ENCODE measurements at regions not wholly inside any gene's neighbourhood (a gene's known extent, or its start where the extent isn't known, plus 50 kb on each side); places are given as distances from the start of the nearest gene placed in this dataset.

- WGBS, 2 donors = 60 to 65% methylated on average over 2 of the region's 2 CpGs
- intact Hi-C loops (cut with DNase I) = no loop called here
These were observed 213.7 kb downstream of the PDCD6IP start for GRCh38 chr3:34012102-34012461.

GRCh38 chr3:34013818-34014570 lies 215.6 kb downstream of the PDCD6IP start:
- intact Hi-C loops (cut with DNase I) = no loop called here
- WGBS, 2 donors = 85 to 88% methylated on average over 6 of the region's 6 CpGs
- no peak for DNase-seq
- Histone ChIP-seq H3K9me3 (no peaks in the 10 kb centered on the region), H3K27ac (no peak overlapping the region), H3K4me3 (replicated peaks in 1 of 3) (no peak overlapping the region), H3K36me3 (no peaks in the 10 kb centered on the region), H3K4me1 (no peaks in the 10 kb centered on the region), H3K27me3 (no peaks in the 10 kb centered on the region)
- no peak for TF ChIP-seq POLR2A (IDR thresholded peaks at IDR 0.05)
- TF ChIP-seq, protein P1, sequence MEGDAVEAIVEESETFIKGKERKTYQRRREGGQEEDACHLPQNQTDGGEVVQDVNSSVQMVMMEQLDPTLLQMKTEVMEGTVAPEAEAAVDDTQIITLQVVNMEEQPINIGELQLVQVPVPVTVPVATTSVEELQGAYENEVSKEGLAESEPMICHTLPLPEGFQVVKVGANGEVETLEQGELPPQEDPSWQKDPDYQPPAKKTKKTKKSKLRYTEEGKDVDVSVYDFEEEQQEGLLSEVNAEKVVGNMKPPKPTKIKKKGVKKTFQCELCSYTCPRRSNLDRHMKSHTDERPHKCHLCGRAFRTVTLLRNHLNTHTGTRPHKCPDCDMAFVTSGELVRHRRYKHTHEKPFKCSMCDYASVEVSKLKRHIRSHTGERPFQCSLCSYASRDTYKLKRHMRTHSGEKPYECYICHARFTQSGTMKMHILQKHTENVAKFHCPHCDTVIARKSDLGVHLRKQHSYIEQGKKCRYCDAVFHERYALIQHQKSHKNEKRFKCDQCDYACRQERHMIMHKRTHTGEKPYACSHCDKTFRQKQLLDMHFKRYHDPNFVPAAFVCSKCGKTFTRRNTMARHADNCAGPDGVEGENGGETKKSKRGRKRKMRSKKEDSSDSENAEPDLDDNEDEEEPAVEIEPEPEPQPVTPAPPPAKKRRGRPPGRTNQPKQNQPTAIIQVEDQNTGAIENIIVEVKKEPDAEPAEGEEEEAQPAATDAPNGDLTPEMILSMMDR (IDR thresholded peaks at IDR 0.05) = no peak

More at GRCh38 chr3:34012102-34012461, 213.7 kb downstream of the PDCD6IP start:
- no peak for DNase-seq
- Histone ChIP-seq H3K4me1 (no peaks in the 10 kb centered on the region), H3K27me3 (no peaks in the 10 kb centered on the region), H3K9me3 (no peaks in the 10 kb centered on the region), H3K4me3 (replicated peaks in 1 of 3) (no peak overlapping the region), H3K36me3 (no peaks in the 10 kb centered on the region), H3K27ac (no peak overlapping the region)
- TF ChIP-seq, protein P1 (IDR thresholded peaks at IDR 0.05) = no peak
- no peak for TF ChIP-seq POLR2A (IDR thresholded peaks at IDR 0.05)

- intact Hi-C loops (cut with DNase I) = no loop called here
These were observed 217.0 kb downstream of the PDCD6IP start for GRCh38 chr3:34015204-34016142.

DNA sequence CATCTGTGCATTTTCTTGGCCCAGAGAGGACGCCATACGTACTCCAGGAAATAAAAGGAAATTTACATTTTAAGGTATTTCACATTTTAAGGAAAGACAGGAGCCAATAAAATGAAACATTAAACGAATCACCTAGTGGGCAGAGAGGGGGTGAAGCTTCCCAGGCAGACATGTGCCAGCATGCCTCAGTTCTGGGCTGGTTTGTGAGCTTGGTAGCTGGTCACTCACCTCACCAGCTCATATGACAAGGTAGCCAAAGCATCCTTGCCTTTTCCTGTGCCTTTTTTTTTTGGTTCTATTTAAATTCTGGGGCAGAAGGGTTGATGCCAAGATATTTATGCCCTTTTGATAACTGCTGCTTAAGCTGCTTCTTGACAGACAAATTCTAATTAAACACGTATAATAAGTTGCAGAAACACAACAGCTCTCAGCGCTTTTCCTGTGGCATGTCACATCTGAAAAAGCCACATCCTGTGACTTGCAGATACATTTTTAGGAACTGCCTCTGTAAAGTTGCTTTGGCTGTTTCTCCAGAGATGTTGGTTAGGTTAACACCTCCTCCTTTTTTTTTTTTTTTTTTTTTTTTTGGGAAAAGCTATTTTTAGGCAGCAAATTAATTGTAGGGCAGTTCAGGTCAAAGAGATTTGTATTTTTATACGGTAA lies 218.6 kb downstream of the PDCD6IP start:
- Histone ChIP-seq H3K27me3 (no peaks in the 10 kb centered on the region), H3K27ac (no peak overlapping the region), H3K4me3 (replicated peaks in 1 of 3) (no peak overlapping the region), H3K4me1 (no peaks in the 10 kb centered on the region), H3K36me3 (no peaks in the 10 kb centered on the region), H3K9me3 (no peaks in the 10 kb centered on the region)
- 77 to 84% methylated on average over 6 of the region's 6 CpGs for WGBS, 2 donors
- intact Hi-C loops (cut with DNase I) = no loop called here
- no peak for DNase-seq
- TF ChIP-seq, protein P1 (IDR thresholded peaks at IDR 0.05) = no peak
- no peak for TF ChIP-seq POLR2A (IDR thresholded peaks at IDR 0.05)

More at GRCh38 chr3:34015204-34016142, 217.0 kb downstream of the PDCD6IP start:
- no peak for TF ChIP-seq POLR2A (IDR thresholded peaks at IDR 0.05)
- TF ChIP-seq, protein P1 (IDR thresholded peaks at IDR 0.05) = no peak
- Histone ChIP-seq H3K27me3 (no peaks in the 10 kb centered on the region), H3K4me3 (replicated peaks in 1 of 3) (no peak overlapping the region), H3K27ac (no peak overlapping the region), H3K4me1 (no peaks in the 10 kb centered on the region), H3K36me3 (no peaks in the 10 kb centered on the region), H3K9me3 (no peaks in the 10 kb centered on the region)
- DNase-seq = no peak
- 81 to 83% methylated on average over 9 of the region's 9 CpGs for WGBS, 2 donors
